ENCODE measurements at regions not wholly inside any gene's neighbourhood (a gene's known extent, or its start where the extent isn't known, plus 50 kb on each side); places are given as distances from the start of the nearest gene placed in this dataset.

GRCh38 chr3:86661817-86662216 is 329.1 kb downstream of the VGLL3 start:
- no peaks in the 10 kb centered on the region for H3K27me3 ChIP-seq
- intact Hi-C loops (cut with DNase I; ENCODE audit: low total_unique reads) = no loop called here
- no peaks in the 10 kb centered on the region for H3K9me3 ChIP-seq
- H3K27ac ChIP-seq = no peak overlapping the region
- DNase-seq = no peak
- no peak overlapping the region for H3K4me3 ChIP-seq
- no peaks in the 10 kb centered on the region for H3K4me1 ChIP-seq
- no peaks in the 10 kb centered on the region for H3K36me3 ChIP-seq (ENCODE audit: low read depth, missing control alignments)
- no peak for TF ChIP-seq CTCF (IDR thresholded peaks at IDR 0.05)
- no peak for TF ChIP-seq POLR2A (IDR thresholded peaks at IDR 0.05)
- WGBS, 2 donors = 73 to 79% methylated on average over 2 of the region's 2 CpGs

- Histone ChIP-seq H3K4me3 (no peak overlapping the region), H3K9me3 (no peaks in the 10 kb centered on the region), H3K27me3 (no peaks in the 10 kb centered on the region), H3K4me1 (no peaks in the 10 kb centered on the region), H3K27ac (no peak overlapping the region), H3K36me3 (ENCODE audit: low read depth, missing control alignments) (no peaks in the 10 kb centered on the region)
- 65 to 75% methylated on average over 1 of the region's 1 CpG for WGBS, 2 donors
- intact Hi-C loops (cut with DNase I; ENCODE audit: low total_unique reads) = no loop called here
- DNase-seq = no peak
- TF ChIP-seq CTCF (IDR thresholded peaks at IDR 0.05) (no peak), POLR2A (IDR thresholded peaks at IDR 0.05) (no peak)
These were observed 332.1 kb downstream of the VGLL3 start for GRCh38 chr3:86658876-86659275.

DNA sequence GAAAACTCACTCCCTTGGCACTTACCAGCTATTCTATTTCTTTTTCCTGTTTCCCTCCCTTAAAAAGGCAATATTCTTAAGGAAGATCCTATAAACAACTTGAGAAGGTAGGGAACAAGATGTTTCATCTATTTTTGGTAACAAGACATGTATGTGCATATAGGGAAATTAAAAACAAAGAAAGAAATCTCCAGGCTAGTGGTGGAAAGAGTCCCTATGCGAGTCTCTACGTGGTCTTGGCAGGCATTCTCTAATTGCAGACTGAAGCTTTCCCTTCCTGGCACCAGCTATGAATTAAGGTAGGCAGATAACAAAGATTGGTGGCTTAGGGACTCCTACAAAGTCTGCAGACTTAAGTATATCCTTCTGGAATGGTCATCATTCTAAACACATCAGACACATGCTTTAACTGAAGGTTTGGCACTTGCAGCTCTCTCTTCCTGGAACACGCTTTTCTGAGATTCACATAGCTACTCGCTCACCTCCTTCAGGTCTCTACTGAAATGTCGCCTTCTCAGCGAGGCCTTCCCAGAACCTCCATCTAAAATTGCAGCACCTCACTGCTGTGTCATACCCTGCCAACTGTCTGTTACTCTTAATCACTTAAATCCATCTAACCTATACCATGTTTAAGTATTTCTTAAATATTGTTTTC is 336.0 kb downstream of the VGLL3 start:
- Histone ChIP-seq H3K27ac (no peak overlapping the region), H3K4me1 (no peaks in the 10 kb centered on the region), H3K36me3 (ENCODE audit: low read depth, missing control alignments) (no peaks in the 10 kb centered on the region), H3K27me3 (no peaks in the 10 kb centered on the region), H3K4me3 (no peak overlapping the region), H3K9me3 (no peaks in the 10 kb centered on the region)
- intact Hi-C loops (cut with DNase I; ENCODE audit: low total_unique reads) = no loop called here
- TF ChIP-seq POLR2A (IDR thresholded peaks at IDR 0.05) = no peak
- no peak for TF ChIP-seq CTCF (IDR thresholded peaks at IDR 0.05)
- no peak for DNase-seq
- WGBS, 2 donors = 73 to 82% methylated on average over 6 of the region's 6 CpGs

GRCh38 chr3:86653661-86654205 is 337.2 kb downstream of the VGLL3 start:
- no peak overlapping the region for H3K27ac ChIP-seq
- H3K36me3 ChIP-seq (ENCODE audit: low read depth, missing control alignments) = no peaks in the 10 kb centered on the region
- no peak for DNase-seq
- intact Hi-C loops (cut with DNase I; ENCODE audit: low total_unique reads) = no loop called here
- no peaks in the 10 kb centered on the region for H3K4me1 ChIP-seq
- no peak overlapping the region for H3K4me3 ChIP-seq
- 65 to 66% methylated on average over 6 of the region's 6 CpGs for WGBS, 2 donors
- no peaks in the 10 kb centered on the region for H3K27me3 ChIP-seq
- TF ChIP-seq CTCF (IDR thresholded peaks at IDR 0.05) (no peak), POLR2A (IDR thresholded peaks at IDR 0.05) (no peak)
- H3K9me3 ChIP-seq = no peaks in the 10 kb centered on the region

GRCh38 chr3:86648087-86648486 is 342.9 kb downstream of the VGLL3 start:
- TF ChIP-seq POLR2A (IDR thresholded peaks at IDR 0.05) (no peak), CTCF (IDR thresholded peaks at IDR 0.05) (no peak)
- Histone ChIP-seq H3K4me3 (no peak overlapping the region), H3K9me3 (no peaks in the 10 kb centered on the region), H3K36me3 (ENCODE audit: low read depth, missing control alignments) (no peaks in the 10 kb centered on the region), H3K27ac (no peak overlapping the region), H3K27me3 (no peaks in the 10 kb centered on the region), H3K4me1 (no peaks in the 10 kb centered on the region)
- intact Hi-C loops (cut with DNase I; ENCODE audit: low total_unique reads) = no loop called here
- DNase-seq = no peak
- WGBS, 2 donors = 48 to 51% methylated on average over 1 of the region's 1 CpG

Measured in testis (tissue), 2 donors.